Transverse colon (tissue), 4 donors: ENCODE measurements at regions not wholly inside any gene's neighbourhood (a gene's known extent, or its start where the extent isn't known, plus 50 kb on each side); places are given as distances from the start of the nearest gene placed in this dataset.

Experiments
- EP300 ChIP-seq: sonication (generic); formaldehyde crosslinking; IDR thresholded peaks from one replicate; pipeline ENCODE4 v1.6.1; 2017; ENCODE audit warnings: antibody characterized with exemption, low read depth
- POLR2AphosphoS5 ChIP-seq, 3 donors: sonication (generic); formaldehyde crosslinking; IDR thresholded peaks; one replicate each; pipeline ENCODE4 v1.6.1; 2016; ENCODE audit warnings: antibody characterized with exemption in 3 of 3
- TF ChIP-seq, protein P1 (sequence below), 5 experiments: fragments of 200-600 bp in 3 of 5; fragments of 450-650 bp in 2 of 5; sonication (generic) in 3 of 5; IDR thresholded peaks; 1 replicate in 2 of 5; 2 replicates in 3 of 5; pipeline ENCODE4 v1.5.1; 2016 to 2017; ENCODE audit warnings: antibody characterized with exemption in 5 of 5, inconsistent platforms in 3 of 5, mild to moderate bottlenecking in 2 of 5, moderate library complexity in 1 of 5

DNA sequence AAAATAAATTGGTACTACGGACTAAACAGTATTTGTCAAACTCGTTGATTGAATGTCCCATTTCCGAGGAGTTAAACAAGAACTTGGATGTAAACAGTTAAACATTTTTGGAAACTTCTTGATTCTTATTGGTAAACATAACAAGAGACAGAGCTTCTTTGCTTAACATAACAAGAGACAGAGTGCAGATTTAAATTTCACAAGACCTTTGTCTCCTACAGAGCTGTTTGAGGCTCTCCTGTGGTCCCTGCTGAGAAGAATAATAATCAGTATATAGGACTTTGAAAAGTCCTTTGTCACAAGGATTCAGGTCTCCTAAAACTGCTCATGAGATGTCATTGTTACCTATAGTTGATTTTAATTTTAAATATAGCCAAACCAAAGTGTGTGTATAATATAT, 170.6 kb upstream of the C21orf91 start:
- no peak for TF ChIP-seq POLR2AphosphoS5 (IDR thresholded peaks at IDR 0.05)
- TF ChIP-seq, protein P1, sequence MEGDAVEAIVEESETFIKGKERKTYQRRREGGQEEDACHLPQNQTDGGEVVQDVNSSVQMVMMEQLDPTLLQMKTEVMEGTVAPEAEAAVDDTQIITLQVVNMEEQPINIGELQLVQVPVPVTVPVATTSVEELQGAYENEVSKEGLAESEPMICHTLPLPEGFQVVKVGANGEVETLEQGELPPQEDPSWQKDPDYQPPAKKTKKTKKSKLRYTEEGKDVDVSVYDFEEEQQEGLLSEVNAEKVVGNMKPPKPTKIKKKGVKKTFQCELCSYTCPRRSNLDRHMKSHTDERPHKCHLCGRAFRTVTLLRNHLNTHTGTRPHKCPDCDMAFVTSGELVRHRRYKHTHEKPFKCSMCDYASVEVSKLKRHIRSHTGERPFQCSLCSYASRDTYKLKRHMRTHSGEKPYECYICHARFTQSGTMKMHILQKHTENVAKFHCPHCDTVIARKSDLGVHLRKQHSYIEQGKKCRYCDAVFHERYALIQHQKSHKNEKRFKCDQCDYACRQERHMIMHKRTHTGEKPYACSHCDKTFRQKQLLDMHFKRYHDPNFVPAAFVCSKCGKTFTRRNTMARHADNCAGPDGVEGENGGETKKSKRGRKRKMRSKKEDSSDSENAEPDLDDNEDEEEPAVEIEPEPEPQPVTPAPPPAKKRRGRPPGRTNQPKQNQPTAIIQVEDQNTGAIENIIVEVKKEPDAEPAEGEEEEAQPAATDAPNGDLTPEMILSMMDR (IDR thresholded peaks at IDR 0.05), result no peak
- TF ChIP-seq EP300, result no peak
